Right lobe of liver (tissue), 4 donors: ENCODE measurements at regions not wholly inside any gene's neighbourhood (a gene's known extent, or its start where the extent isn't known, plus 50 kb on each side); places are given as distances from the start of the nearest gene placed in this dataset.

Experiments
- POLR2A ChIP-seq: fragments of 450-650 bp; IDR thresholded peaks from one replicate; pipeline ENCODE4 v1.6.1; 2017; ENCODE audit warnings: antibody characterized with exemption, mild to moderate bottlenecking
- TF ChIP-seq, protein P1 (sequence below), 4 donors: fragments of 200-600 bp in 3 of 4; fragments of 450-650 bp in 1 of 4; IDR thresholded peaks; one replicate each; pipeline versions ENCODE4 v1.5.1 to v1.8.0; 2016 to 2022; ENCODE audit warnings: antibody characterized with exemption in 4 of 4, mild to moderate bottlenecking in 2 of 4
- donor health status: DM: no; HTN: no; CAD: no.
- donor health status: DM: no; HTN: no; CAD: no.
- donor health status: DM: no; HTN: yes; CAD: no.

DNA sequence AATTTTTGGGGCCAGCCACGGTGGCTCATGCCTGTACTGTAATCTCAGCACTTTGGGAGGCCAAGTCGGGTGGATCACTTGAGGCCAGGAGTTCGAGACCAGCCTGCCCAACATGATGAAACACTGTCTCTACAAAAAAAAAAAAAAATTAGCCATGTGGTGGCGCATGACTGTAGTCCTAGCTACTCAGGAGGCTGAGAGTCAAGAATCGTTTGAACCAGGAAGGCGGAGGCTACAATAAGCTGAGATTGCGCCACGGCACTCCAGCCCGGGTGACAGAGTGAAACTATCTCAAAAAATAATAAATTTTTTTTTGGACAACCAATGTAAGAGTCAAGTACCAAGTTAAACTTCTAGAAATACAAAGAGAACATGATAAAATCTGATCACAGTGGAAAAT, 164.6 kb downstream of the AVL9 start:
- TF ChIP-seq POLR2A, result no peak
- TF ChIP-seq, protein P1, sequence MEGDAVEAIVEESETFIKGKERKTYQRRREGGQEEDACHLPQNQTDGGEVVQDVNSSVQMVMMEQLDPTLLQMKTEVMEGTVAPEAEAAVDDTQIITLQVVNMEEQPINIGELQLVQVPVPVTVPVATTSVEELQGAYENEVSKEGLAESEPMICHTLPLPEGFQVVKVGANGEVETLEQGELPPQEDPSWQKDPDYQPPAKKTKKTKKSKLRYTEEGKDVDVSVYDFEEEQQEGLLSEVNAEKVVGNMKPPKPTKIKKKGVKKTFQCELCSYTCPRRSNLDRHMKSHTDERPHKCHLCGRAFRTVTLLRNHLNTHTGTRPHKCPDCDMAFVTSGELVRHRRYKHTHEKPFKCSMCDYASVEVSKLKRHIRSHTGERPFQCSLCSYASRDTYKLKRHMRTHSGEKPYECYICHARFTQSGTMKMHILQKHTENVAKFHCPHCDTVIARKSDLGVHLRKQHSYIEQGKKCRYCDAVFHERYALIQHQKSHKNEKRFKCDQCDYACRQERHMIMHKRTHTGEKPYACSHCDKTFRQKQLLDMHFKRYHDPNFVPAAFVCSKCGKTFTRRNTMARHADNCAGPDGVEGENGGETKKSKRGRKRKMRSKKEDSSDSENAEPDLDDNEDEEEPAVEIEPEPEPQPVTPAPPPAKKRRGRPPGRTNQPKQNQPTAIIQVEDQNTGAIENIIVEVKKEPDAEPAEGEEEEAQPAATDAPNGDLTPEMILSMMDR (IDR thresholded peaks at IDR 0.05), result no peak
